ENCODE measurements at regions not wholly inside any gene's neighbourhood (a gene's known extent, or its start where the extent isn't known, plus 50 kb on each side); places are given as distances from the start of the nearest gene placed in this dataset.

- H3K27ac ChIP-seq = no peak overlapping the region
- TF ChIP-seq ZFX (IDR thresholded peaks at IDR 0.05; ENCODE audit: borderline replicate concordance) (no peak), CTCF (IDR thresholded peaks at IDR 0.05) (no peak)
These were observed 321.8 kb downstream of the PSAT1 start for GRCh38 chr9:78618735-78619134.

- no peak overlapping the region for H3K27ac ChIP-seq
- TF ChIP-seq ZFX (IDR thresholded peaks at IDR 0.05; ENCODE audit: borderline replicate concordance) (no peak), CTCF (IDR thresholded peaks at IDR 0.05) (no peak)
These were observed 323.4 kb downstream of the PSAT1 start for GRCh38 chr9:78620303-78620702.

GRCh38 chr9:78620764-78621163 is 323.8 kb downstream of the PSAT1 start:
- TF ChIP-seq ZFX (IDR thresholded peaks at IDR 0.05; ENCODE audit: borderline replicate concordance) = no peak
- TF ChIP-seq CTCF (IDR thresholded peaks at IDR 0.05) = no peak
- no peak overlapping the region for H3K27ac ChIP-seq

GRCh38 chr9:78622126-78622525 is 325.2 kb downstream of the PSAT1 start:
- H3K27ac ChIP-seq = no peak overlapping the region
- TF ChIP-seq CTCF (IDR thresholded peaks at IDR 0.05) (no peak), ZFX (IDR thresholded peaks at IDR 0.05; ENCODE audit: borderline replicate concordance) (no peak)

- TF ChIP-seq ZFX (IDR thresholded peaks at IDR 0.05; ENCODE audit: borderline replicate concordance) = no peak
- no peak for TF ChIP-seq CTCF (IDR thresholded peaks at IDR 0.05)
- no peak overlapping the region for H3K27ac ChIP-seq
These were observed 330.0 kb downstream of the PSAT1 start for GRCh38 chr9:78626971-78627370.

- no peak for TF ChIP-seq CTCF (IDR thresholded peaks at IDR 0.05)
- TF ChIP-seq ZFX (IDR thresholded peaks at IDR 0.05; ENCODE audit: borderline replicate concordance) = no peak
- H3K27ac ChIP-seq = no peak overlapping the region
These were observed 334.0 kb downstream of the PSAT1 start for GRCh38 chr9:78630966-78631365.

GRCh38 chr9:78640728-78641127 is 343.8 kb downstream of the PSAT1 start:
- H3K27ac ChIP-seq = no peak overlapping the region
- TF ChIP-seq CTCF (IDR thresholded peaks at IDR 0.05) = no peak
- no peak for TF ChIP-seq ZFX (IDR thresholded peaks at IDR 0.05; ENCODE audit: borderline replicate concordance)

All from 22Rv1 (cell line).